GM18858 (cell line): ENCODE measurements at regions not wholly inside any gene's neighbourhood (a gene's known extent, or its start where the extent isn't known, plus 50 kb on each side); places are given as distances from the start of the nearest gene placed in this dataset.
"Not testable (repeated sequence)": the region's sequence is repeated elsewhere in the genome, so short reads cannot be mapped to it uniquely, and the experiment has no call there.

ENCODE experiments used
- ATAC-seq: cut with Tn5 transposase; IDR thresholded peaks from one replicate; pipeline ENCODE4 v1.9.1; 2021; ENCODE audit not compliant: unreplicated experiment

DNA sequence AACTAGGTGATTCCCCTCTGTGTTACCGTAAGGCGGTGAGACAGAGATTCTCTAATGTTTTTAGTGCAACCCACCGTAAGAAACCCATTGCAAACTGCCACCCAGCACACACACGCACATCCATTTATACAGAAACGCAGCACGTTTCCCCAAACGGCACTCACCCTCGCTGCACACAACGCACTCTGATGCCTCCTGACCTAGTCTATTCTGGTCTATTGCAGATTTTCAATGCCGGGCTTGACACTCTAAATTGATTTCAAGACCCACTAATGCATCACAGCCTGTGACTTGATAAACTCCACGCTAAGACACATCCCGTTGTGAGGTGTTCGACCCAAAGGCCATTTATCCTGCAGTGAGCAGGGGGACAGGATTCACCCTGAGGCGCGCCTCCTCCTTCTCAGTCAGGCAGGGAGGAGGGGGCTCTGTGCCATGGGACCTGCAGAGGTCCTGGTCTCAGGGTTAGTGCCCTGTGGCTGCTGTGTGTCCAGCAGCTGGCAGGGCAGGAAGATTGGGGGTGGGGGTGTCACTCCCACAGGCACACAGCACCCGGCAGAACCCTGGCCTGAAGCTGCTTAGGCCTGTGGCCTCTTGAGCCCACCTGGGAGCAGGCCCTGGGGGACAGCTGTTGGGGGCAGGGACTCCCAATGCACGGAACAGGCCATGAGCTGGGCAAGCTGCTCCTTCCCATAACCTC lies 335.6 kb downstream of the PREX1 start:
- no peak for ATAC-seq

DNA sequence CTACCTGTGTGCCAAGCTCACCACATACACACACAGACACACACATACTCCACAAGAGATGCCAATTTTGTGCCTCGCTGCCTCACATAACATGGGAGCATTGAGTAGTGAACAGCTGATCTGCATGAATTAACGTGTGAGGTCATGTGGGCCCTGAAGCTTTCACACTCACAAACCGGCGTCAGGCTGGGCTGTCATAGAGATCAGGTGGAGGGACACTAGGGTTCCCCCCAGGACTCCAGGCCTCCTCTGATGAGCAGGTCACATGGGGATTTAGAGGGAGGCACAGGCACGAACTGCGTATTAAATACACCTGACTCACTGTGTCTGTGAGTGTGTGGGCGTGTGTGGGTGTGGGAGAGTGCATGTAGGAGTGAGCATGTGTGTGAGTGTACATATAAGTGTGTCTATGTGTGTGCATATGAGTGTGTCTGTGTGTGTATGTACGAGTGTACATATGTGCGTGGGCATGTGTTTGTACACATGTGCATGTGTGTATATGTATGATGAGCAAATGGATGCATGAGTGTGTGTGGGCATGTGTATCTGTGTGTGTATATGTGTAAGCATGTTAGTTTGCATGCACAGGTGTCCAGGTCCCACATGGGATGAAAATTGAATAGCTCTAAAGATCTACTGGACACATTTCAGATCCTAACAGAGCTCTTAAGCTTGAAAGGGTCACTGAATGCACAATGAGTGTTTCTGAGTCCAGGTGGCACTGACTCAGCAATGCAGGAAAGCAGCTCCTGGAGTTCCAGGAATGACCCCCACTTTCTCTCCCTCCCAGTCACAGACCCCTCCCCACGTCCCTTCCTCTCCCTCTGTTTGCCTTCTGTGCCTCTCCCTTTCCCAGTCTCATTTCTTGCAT lies 336.6 kb downstream of the PREX1 start:
- no peak for ATAC-seq

- not testable (repeated sequence) for ATAC-seq
Observed at GRCh38 chr20:48490341-48490740, 337.5 kb downstream of the PREX1 start.

DNA sequence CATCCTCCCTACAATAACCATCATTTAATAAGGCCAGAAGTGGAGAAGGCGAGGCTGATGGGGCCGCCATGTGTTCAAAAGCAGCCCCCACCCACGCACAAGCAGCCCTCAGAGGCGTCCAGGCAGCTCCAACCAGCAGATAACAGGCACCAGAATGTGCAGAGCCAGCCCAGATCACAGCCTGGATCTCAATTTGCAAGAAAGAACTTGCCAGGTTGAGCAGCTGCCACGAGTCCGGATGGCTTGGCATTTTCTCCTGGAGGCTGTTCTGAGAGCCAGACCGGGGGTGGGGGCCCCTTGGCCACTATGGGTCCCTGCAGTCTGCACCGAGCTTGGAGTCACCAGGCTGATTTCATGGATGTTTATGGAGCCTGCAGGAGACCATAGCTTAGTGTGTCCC lies 338.1 kb downstream of the PREX1 start:
- no peak for ATAC-seq

- ATAC-seq, result no peak
Observed at GRCh38 chr20:48489046-48489463, 338.7 kb downstream of the PREX1 start.

- not testable (repeated sequence) for ATAC-seq
Observed at GRCh38 chr20:48488334-48489034, 339.3 kb downstream of the PREX1 start.

DNA sequence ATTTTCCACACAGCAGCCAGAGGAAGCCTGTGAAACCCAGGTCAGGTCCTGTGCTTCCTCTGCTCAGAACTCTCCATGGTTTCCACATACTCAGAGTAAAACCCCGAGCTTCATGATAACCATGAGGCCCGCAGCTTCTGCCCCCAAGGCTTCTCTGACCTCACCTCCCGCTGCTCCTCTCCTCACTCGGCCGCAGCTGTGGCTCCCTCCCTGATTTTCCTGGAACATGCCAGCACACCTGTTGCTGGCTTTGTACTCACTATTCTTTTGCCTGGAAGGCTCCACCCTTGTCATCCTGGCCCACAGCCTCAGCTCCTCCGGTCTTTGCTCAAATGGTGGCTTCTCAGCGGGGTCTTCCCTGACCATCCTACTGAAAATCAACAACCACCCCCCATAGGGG lies 341.7 kb downstream of the PREX1 start:
- no peak for ATAC-seq

DNA sequence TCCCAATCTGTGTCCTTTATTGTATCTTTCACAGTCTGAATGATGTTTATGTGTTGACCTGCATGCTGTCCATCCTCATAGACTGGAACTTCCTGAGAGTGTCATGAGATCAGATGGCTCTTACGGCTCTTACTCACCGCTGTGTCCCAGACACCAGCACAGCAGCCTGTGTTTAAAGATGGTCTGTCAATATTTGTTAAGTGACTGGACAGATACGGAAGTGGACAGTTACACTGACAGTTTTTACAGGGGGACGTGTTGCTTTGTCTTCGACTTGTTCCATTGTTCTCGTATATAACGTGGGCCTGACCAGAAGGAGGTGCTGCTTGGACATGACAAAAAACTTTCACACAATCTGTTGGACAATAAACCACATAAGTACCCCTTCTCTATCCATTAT lies 342.6 kb downstream of the PREX1 start:
- not testable (repeated sequence) for ATAC-seq

DNA sequence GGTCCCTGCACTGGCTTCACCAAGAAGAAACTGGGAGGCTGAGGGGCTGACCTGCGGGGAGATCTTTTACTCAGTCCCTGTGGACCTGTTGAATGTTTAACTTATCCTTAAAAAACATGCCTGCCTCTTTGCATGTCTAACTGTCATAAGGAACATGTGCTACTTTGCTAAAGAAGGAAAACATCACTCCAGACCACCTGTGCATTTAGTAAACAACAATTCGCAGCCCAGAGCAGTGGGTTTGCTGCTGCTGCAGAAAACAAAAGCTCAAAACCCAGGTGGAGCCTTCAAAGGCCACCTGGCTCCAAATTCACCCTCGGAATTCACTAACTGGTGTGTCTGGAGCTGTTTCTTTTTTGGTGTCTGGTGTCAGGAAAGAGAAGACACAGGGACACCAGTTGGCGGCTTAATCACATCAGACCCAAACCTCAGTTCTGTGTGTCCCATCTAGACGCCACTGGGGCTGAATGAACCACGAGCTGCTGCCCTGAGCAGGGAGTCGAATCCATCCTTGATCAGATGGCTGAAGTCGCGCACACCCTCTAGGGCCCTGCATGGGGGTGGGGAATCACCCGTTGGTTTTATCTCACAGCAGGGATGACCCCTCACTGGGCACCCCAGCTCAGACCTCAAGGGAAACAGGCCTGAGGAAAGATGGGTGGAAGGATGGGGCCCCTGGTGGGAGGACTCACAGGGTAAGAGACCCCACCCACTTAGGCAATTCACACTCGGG lies 344.3 kb downstream of the PREX1 start:
- no peak for ATAC-seq

DNA sequence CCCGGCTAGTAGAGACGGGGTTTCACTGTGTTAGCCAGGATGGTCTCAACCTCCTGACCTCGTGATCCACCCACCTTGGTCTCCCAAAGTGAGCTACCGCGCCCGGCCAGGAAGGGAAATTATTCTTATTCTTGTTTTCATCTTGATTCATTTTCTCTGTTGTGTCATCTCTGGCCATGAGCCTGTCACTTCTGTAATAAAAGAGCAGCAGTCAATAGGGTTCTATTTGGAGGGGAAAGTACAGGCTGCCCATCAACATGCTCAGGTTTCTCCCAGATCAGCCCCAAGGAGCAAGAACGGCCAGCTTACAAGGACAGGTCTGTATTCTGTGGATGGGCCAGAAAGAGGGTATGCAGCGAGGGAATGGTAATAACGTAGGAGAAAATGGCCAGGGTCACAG lies 345.0 kb downstream of the PREX1 start:
- ATAC-seq, result no peak

DNA sequence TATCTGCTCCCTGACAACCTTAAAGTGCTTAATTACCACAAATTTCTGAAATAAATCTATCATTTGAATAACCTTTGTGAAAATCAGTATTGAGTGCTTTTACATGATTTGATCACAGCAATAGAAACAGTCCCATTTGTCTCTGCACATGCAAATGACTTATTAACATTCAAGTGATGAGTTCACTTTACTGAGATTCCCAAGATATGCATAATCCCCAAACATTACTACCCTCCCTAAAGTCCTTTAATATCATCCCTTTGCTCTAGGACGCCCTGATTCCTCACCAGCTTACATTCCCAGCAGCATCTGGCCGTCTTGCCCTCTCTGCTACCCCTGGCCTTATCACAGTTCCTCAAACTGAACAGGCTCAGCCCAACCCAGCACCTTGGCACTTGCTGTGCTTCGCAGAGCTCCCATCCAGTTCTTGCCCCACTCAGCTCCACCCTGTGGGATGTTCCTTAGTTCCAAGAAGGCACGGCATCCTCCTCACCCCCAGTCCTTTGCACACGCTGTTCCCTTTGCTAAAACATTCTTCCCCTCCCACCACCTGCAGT lies 347.5 kb downstream of the PREX1 start:
- no peak for ATAC-seq

- no peak for ATAC-seq
Observed at GRCh38 chr20:48478806-48479585, 348.8 kb downstream of the PREX1 start.

DNA sequence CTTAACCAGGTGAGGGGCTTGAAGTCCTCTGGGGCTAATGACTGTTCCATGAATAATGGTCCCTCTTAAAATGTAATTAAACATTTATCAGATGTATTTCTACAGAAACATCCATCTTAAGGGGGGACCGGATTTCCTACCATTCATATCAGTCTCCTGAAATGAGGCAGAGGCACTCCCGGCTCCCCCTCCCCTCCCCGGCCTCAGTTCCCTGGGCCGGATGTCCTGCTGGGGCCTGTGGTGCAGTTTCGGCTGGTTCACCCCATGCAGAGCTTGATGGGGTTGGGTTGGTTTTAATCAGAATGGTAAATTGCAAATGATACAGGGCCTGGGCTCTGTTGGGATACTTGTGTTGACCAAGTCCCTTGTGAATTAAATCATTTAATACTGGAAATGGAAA lies 349.4 kb downstream of the PREX1 start:
- no peak for ATAC-seq

DNA sequence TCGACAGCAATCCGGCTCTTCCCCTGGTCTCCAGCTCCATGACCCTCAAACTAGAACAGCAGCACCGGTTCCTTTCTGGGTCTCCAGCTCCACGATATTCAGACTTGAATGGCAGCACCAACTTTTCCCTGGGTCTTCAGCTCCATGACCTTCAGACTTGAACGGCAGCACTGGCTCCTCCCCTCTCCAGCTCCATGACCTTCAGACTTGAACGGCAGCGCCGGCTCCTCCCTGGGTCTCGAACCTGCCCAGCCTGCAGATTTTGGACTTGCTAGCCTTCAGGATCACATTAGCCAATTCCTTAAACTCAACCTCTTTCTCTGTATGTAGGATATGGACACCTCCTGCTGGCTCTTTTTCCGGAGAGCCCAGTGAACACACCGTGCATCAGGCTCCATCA lies 350.9 kb downstream of the PREX1 start:
- no peak for ATAC-seq

DNA sequence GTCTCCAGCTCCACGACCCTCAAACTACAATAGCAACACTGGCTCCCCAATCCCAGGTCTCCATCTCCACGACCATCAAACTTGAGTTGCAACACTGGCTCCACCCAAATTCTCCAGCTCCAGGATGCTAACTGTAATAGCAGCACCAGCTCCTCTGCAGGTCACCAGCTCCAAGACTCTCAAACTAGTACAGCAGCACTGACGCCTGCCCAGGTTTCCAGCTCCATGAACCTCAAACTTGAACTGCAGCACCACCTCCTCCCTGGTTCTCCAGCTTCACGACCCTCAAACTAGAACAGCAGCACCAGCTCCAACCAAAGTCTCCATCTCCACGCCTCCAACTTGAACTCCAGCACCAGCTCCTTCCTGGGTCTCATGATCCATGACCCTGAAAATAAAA lies 353.8 kb downstream of the PREX1 start:
- ATAC-seq, result no peak

DNA sequence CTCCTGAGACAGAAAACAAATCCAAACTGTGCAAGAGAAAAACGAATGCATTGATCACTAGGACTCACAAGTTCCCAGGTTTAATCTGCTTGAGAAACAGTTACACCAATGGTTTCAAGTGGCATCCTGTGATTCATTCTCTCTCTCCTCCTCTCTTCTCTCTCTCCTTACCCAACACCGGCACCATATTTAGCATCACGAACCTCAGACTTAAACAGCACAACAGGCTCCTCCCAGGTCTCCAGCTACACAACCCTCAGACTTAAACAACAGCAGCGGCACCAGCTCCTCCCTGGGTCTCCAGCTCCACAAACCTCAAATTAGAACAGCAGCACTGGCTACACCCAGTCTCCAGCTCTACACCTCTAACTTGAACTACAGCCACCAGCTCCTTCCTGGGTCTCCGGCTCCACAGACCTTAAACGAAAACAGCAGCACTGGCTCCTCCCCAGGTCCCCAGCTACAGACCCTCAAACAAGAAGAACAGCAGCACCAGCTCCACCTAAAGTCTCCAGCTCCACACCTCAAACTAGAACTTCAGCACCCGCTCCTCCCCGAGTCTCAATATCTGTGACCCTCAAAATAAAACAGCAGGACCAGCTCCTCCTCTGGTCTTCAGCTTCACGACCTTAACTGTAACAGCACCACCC lies 355.9 kb downstream of the PREX1 start:
- ATAC-seq, result no peak

- no peak for ATAC-seq
Observed at GRCh38 chr20:48471176-48471575, 356.6 kb downstream of the PREX1 start.

DNA sequence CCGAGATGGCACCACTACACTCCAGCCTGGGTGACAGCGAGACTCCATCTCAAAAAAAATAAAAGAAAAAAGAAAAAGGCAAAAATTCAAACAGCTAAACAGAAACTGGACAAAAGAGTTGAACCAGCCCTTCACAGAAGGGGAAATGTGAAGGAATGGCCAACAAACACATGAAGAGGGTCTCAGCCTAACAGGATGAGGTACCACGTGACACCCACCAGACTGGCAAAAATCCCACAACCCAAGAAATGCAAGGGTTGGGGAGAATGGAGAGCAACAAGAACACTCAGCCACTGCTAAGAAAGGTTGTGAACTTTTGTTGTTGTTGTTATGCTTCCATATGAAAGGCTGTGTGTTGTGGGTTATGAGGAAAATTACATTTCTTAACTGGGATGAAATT lies 357.7 kb downstream of the PREX1 start:
- no peak for ATAC-seq

DNA sequence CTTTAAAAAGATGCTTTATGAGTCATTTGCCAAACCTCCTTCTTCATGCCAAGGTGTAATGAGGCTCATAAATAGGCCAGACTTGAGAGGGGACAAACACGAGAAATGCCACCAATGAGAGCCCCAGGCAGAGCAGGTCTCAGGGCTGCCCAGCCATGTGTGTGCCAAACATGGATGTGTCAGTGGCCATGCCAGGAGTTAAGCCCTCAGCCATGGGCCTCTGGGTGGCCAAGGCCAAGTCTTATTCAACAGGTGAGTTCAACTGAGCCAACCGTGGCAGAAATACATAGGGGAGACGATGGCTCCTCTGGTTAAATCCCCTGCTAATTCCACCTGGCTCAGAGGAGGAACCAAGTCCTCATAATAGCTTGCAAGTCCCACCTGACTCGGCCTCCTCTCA lies 358.8 kb downstream of the PREX1 start:
- ATAC-seq, result no peak

DNA sequence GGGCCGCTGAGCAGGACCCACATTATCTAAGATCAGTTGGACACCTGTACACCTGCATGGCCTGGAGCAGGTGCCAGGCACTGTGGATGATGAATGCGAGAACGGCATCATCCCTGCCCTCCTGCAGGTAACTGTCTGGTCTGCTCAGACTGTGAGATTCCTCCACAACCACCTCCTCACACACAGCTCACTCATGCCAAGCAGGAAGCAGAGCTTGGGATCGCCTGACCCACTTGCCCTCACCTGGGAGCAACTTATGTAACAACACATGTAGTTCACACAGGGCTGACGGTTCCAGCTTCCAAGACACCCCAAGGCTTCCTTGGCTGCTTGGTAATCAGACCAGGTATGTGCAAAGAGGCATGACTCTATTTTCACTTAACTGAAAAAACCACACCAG lies 359.2 kb downstream of the PREX1 start:
- ATAC-seq, result no peak
